ENCODE measurements at regions not wholly inside any gene's neighbourhood (a gene's known extent, or its start where the extent isn't known, plus 50 kb on each side); places are given as distances from the start of the nearest gene placed in this dataset.
"Not testable (repeated sequence)": the region's sequence is repeated elsewhere in the genome, so short reads cannot be mapped to it uniquely, and the experiment has no call there.

GRCh38 chr11:44388828-44389657 is 79.1 kb upstream of the ALX4 start:
- no peak for DNase-seq (ENCODE audit: low spot score)

- DNase-seq (ENCODE audit: low spot score) = no peak
These were observed 80.1 kb upstream of the ALX4 start for GRCh38 chr11:44389963-44390605.

- DNase-seq (ENCODE audit: low spot score) = not testable (repeated sequence)
These were observed 81.1 kb upstream of the ALX4 start for GRCh38 chr11:44391004-44391403.

GRCh38 chr11:44396746-44397145 is 86.8 kb upstream of the ALX4 start:
- DNase-seq (ENCODE audit: low spot score) = not testable (repeated sequence)

- DNase-seq (ENCODE audit: low spot score) = no peak
These were observed 87.7 kb upstream of the ALX4 start for GRCh38 chr11:44397586-44398178.

GRCh38 chr11:44398266-44399030 is 88.5 kb upstream of the ALX4 start:
- no peak for DNase-seq (ENCODE audit: low spot score)

- DNase-seq (ENCODE audit: low spot score) = no peak
These were observed 90.0 kb upstream of the ALX4 start for GRCh38 chr11:44399968-44400367.

GRCh38 chr11:44400431-44400830 is 90.5 kb upstream of the ALX4 start:
- no peak for DNase-seq (ENCODE audit: low spot score)

GRCh38 chr11:44402466-44403075 is 92.6 kb upstream of the ALX4 start:
- no peak for DNase-seq (ENCODE audit: low spot score)

GRCh38 chr11:44403176-44403575 is 93.2 kb upstream of the ALX4 start:
- DNase-seq (ENCODE audit: low spot score) = no peak

- no peak for DNase-seq (ENCODE audit: low spot score)
These were observed 93.8 kb upstream of the ALX4 start for GRCh38 chr11:44403587-44404273.

- DNase-seq (ENCODE audit: low spot score) = no peak
These were observed 94.4 kb upstream of the ALX4 start for GRCh38 chr11:44404301-44404700.

GRCh38 chr11:44404736-44405395 is 94.9 kb upstream of the ALX4 start:
- DNase-seq (ENCODE audit: low spot score) = no peak

GRCh38 chr11:44407211-44407996 is 97.5 kb upstream of the ALX4 start:
- DNase-seq (ENCODE audit: low spot score) = no peak

GRCh38 chr11:44408141-44408540 is 98.2 kb upstream of the ALX4 start:
- no peak for DNase-seq (ENCODE audit: low spot score)

- DNase-seq (ENCODE audit: low spot score) = no peak
These were observed 99.0 kb upstream of the ALX4 start for GRCh38 chr11:44408711-44409470.

GRCh38 chr11:44409558-44410236 is 99.8 kb upstream of the ALX4 start:
- no peak for DNase-seq (ENCODE audit: low spot score)

- peak; percentile 49 for DNase-seq (ENCODE audit: low spot score)
These were observed 106.8 kb upstream of the ALX4 start for GRCh38 chr11:44416776-44417175.

Measured in RKO (cell line).